GM23248 (cell line): ENCODE measurements at regions not wholly inside any gene's neighbourhood (a gene's known extent, or its start where the extent isn't known, plus 50 kb on each side); places are given as distances from the start of the nearest gene placed in this dataset.

Experiments
- DNase-seq: peaks from one replicate; pipeline ENCODE4 v3.0.0-alpha.2; 2015
- H2AFZ ChIP-seq: fragments of 200-600 bp; sonication (generic); 2 replicates; pipeline ENCODE4 v1.6.1; 2016; ENCODE audit warnings: antibody characterized with exemption
- H3F3A ChIP-seq: fragments of 200-600 bp; sonication (generic); 2 replicates; pipeline ENCODE4 v1.6.1; 2016; ENCODE audit warnings: mild to moderate bottlenecking, antibody characterized with exemption, mixed run types; ENCODE audit not compliant: insufficient read depth
- H3K27ac ChIP-seq: fragments of 200-600 bp; sonication (generic); 2 replicates; pipeline ENCODE4 v1.5.1; 2016; ENCODE audit warnings: mild to moderate bottlenecking
- H3K27me3 ChIP-seq: fragments of 200-600 bp; sonication (generic); replicated peaks from 2 replicates; pipeline ENCODE4 v1.6.1; 2016; ENCODE audit warnings: mild to moderate bottlenecking; ENCODE audit not compliant: insufficient read depth
- H3K36me3 ChIP-seq: fragments of 200-600 bp; sonication (generic); 2 replicates; pipeline ENCODE4 v1.6.1; 2016; ENCODE audit warnings: low read depth, mild to moderate bottlenecking
- H3K4me1 ChIP-seq: fragments of 200-600 bp; sonication (generic); 2 replicates; pipeline ENCODE4 v1.6.1; 2016; ENCODE audit warnings: mild to moderate bottlenecking; ENCODE audit not compliant: insufficient read depth
- H3K4me2 ChIP-seq: fragments of 200-600 bp; sonication (generic); one replicate; pipeline ENCODE4 v1.6.1; 2016; ENCODE audit warnings: mild to moderate bottlenecking; ENCODE audit not compliant: unreplicated experiment
- H3K4me3 ChIP-seq: fragments of 200-600 bp; sonication (generic); 2 replicates; pipeline ENCODE4 v1.5.1; 2016; ENCODE audit warnings: mild to moderate bottlenecking
- H3K79me2 ChIP-seq: fragments of 200-600 bp; sonication (generic); 2 replicates; pipeline ENCODE4 v1.6.1; 2016; ENCODE audit warnings: mild to moderate bottlenecking; ENCODE audit not compliant: insufficient read depth
- H3K9ac ChIP-seq: fragments of 200-600 bp; sonication (generic); 2 replicates; pipeline ENCODE4 v1.6.1; 2016; ENCODE audit warnings: mild to moderate bottlenecking
- H3K9me2 ChIP-seq: fragments of 200-600 bp; sonication (generic); 2 replicates; pipeline ENCODE4 v1.6.1; 2016; ENCODE audit warnings: mixed run types, mild to moderate bottlenecking, moderate library complexity; ENCODE audit not compliant: insufficient read depth
- H3K9me3 ChIP-seq: fragments of 200-600 bp; sonication (generic); one replicate; pipeline ENCODE4 v1.6.1; 2017; ENCODE audit warnings: low read depth
- H4K20me1 ChIP-seq: fragments of 200-600 bp; sonication (generic); 2 replicates; pipeline ENCODE4 v1.6.0; 2016; ENCODE audit not compliant: insufficient read depth
- EZH2 ChIP-seq: fragments of 200-600 bp; sonication (generic); IDR thresholded peaks from 2 replicates; pipeline ENCODE4 v1.6.1; 2018; ENCODE audit warnings: antibody characterized with exemption, mild to moderate bottlenecking; ENCODE audit not compliant: insufficient read depth, poor library complexity, severe bottlenecking
- EZH2phosphoT487 ChIP-seq: fragments of 200-600 bp; sonication (generic); IDR thresholded peaks from 2 replicates; pipeline ENCODE4 v1.6.1; 2018; ENCODE audit warnings: antibody characterized with exemption, moderate library complexity, mild to moderate bottlenecking, low read depth; ENCODE audit not compliant: insufficient read depth
- WGBS, 2 experiments: methylation state at CpG; one replicate each; pipeline ENCODE4 v1.1.6; 2015 to 2017; ENCODE audit warnings: low lambda C conversion rate in 2 of 2, low coverage in 1 of 2; ENCODE audit errors: missing lambda C conversion rate in 2 of 2; 5-methylcytosine and 5-hydroxymethylcytosine counted together
- in situ Hi-C: fragments of 300-500 bp; cut with MboI; formaldehyde crosslinking; loops from 2 replicates; pipeline ENCODE4 v1.15.0; 2020

GRCh38 chr2:234708091-234708683 is 211.3 kb upstream of the ARL4C start:
- Histone ChIP-seq H3K36me3 (no peaks in the 10 kb centered on the region), H3K9me2 (no peaks in the 10 kb centered on the region), H3K9ac (no peak overlapping the region), H3K4me3 (no peak overlapping the region), H3F3A (no peaks in the 10 kb centered on the region; the same call in 1 of the 2 replicates), H3K4me1 (peaks cover 5% of the 10 kb centered on the region; the same call in 1 of the 2 replicates), H3K27me3 (no peaks in the 10 kb centered on the region), H3K9me3 (no peaks in the 10 kb centered on the region), H3K79me2 (no peaks in the 10 kb centered on the region), H4K20me1 (no peaks in the 10 kb centered on the region), H2AFZ (no peak overlapping the region), H3K27ac (no peak overlapping the region), H3K4me2 (no peak overlapping the region)
- TF ChIP-seq EZH2, result no peak
- TF ChIP-seq EZH2phosphoT487, result no peak
- WGBS, 2 experiments, result 63 to 69% methylated on average over 10 of the region's 10 CpGs
- no peak for DNase-seq
- in situ Hi-C loops, result no loop called here

DNA sequence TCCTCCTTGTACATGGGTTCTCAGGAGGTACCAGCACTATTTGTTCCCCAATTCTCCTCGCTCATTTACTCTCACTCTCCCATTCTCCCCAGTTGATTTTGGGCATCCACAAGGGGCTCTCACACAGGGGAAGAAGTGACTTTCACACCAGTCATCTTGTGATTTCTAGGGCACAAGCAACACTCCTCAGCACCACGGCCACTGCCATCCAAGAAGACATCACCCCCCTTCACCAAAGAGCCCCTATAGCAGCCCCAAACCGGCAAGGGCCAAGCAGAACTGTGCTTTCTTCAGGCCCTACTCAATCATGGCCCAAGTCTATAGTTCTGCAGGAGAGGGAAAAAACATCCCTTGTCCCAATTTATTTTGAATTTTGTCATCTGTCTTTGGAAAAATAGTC is 209.2 kb upstream of the ARL4C start:
- Histone ChIP-seq H3K79me2 (no peaks in the 10 kb centered on the region), H3K4me2 (no peak overlapping the region), H3K27me3 (no peaks in the 10 kb centered on the region), H3K9me2 (no peaks in the 10 kb centered on the region), H3K4me3 (no peak overlapping the region), H3K27ac (no peak overlapping the region), H3K9ac (no peak overlapping the region), H3K36me3 (no peaks in the 10 kb centered on the region), H2AFZ (no peak overlapping the region), H3K9me3 (no peaks in the 10 kb centered on the region), H3K4me1 (peaks cover 5% of the 10 kb centered on the region; the same call in 1 of the 2 replicates), H3F3A (no peaks in the 10 kb centered on the region; the same call in 1 of the 2 replicates), H4K20me1 (no peaks in the 10 kb centered on the region)
- DNase-seq, result no peak
- in situ Hi-C loops, result no loop called here
- TF ChIP-seq EZH2phosphoT487 (no peak), EZH2 (no peak)
- WGBS, 2 experiments, result 90 to 93% methylated on average over 3 of the region's 3 CpGs

DNA sequence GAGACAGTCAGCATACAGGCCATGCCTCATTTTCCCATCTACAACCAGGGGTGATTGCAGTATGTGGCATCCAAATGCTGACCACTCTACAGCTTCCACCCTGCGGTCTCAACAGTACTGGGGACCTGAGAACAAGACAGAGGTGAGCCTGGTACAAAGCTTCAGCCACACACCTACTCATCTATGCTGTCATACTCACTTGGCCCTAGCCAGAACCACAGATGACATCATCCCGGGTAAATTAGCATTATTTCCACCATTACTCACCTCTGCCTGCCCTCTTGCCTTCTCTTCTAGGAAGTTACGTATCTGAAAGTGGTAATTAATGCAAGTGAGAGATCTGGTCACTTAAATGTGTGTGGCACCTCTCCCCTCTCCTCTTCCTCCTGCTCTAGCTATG is 208.2 kb upstream of the ARL4C start:
- H3K27ac ChIP-seq, result no peak overlapping the region
- no peaks in the 10 kb centered on the region for H3K36me3 ChIP-seq
- H4K20me1 ChIP-seq, result no peaks in the 10 kb centered on the region
- no peaks in the 10 kb centered on the region for H3K79me2 ChIP-seq
- in situ Hi-C loops, result no loop called here
- peak; percentile 86 for DNase-seq
- no peak overlapping the region for H2AFZ ChIP-seq
- H3K27me3 ChIP-seq, result no peaks in the 10 kb centered on the region
- no peak for TF ChIP-seq EZH2
- WGBS, 2 experiments, result 54 to 58% methylated on average over 3 of the region's 3 CpGs
- H3K4me3 ChIP-seq, result no peak overlapping the region
- H3K9me2 ChIP-seq, result no peaks in the 10 kb centered on the region
- H3F3A ChIP-seq, result no peaks in the 10 kb centered on the region; the same call in 1 of the 2 replicates
- no peak overlapping the region for H3K4me2 ChIP-seq
- H3K4me1 ChIP-seq, result peaks cover 5% of the 10 kb centered on the region; the same call in 1 of the 2 replicates
- no peak overlapping the region for H3K9ac ChIP-seq
- H3K9me3 ChIP-seq, result no peaks in the 10 kb centered on the region

DNA sequence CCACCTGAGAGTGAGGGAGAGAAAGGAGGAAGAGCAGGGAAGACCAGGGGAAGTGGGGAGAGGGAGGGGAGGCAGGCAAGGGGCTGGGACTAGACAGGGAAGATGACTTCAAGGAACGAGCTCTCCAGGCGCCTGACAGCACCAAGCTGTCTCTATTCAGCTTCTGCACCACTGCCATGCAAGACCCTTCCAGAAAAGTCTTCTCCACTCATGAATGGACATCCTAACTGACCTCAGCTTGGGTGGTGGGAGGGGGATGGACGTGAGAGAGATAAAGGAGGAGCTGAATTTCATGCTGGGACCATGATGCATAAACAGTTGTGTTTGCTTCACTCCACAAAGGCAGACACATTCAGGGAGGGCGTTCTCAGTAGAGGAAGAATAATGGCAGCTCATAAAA is 206.4 kb upstream of the ARL4C start:
- no peak for DNase-seq
- no peaks in the 10 kb centered on the region; the same call in 1 of the 2 replicates for H3F3A ChIP-seq
- H3K36me3 ChIP-seq, result no peaks in the 10 kb centered on the region
- no peaks in the 10 kb centered on the region for H4K20me1 ChIP-seq
- H3K27ac ChIP-seq, result no peak overlapping the region
- no peaks in the 10 kb centered on the region for H3K9me3 ChIP-seq
- in situ Hi-C loops, result no loop called here
- no peak overlapping the region for H3K4me3 ChIP-seq
- H3K4me2 ChIP-seq, result no peak overlapping the region
- no peak overlapping the region for H2AFZ ChIP-seq
- TF ChIP-seq EZH2, result no peak
- TF ChIP-seq EZH2phosphoT487, result no peak
- no peak overlapping the region for H3K9ac ChIP-seq
- no peaks in the 10 kb centered on the region for H3K27me3 ChIP-seq
- no peaks in the 10 kb centered on the region for H3K79me2 ChIP-seq
- 77 to 80% methylated on average over 3 to 4 of the region's 4 CpGs for WGBS, 2 experiments
- peaks cover 5% of the 10 kb centered on the region; the same call in 1 of the 2 replicates for H3K4me1 ChIP-seq
- H3K9me2 ChIP-seq, result no peaks in the 10 kb centered on the region
